HG02938 (cell line): ENCODE measurements at regions not wholly inside any gene's neighbourhood (a gene's known extent, or its start where the extent isn't known, plus 50 kb on each side); places are given as distances from the start of the nearest gene placed in this dataset.

ENCODE experiments used
- ATAC-seq: cut with Tn5 transposase; IDR thresholded peaks from one replicate; pipeline ENCODE4 v1.9.1; 2021; ENCODE audit warnings: mild to moderate bottlenecking, moderate library complexity; ENCODE audit not compliant: unreplicated experiment

DNA sequence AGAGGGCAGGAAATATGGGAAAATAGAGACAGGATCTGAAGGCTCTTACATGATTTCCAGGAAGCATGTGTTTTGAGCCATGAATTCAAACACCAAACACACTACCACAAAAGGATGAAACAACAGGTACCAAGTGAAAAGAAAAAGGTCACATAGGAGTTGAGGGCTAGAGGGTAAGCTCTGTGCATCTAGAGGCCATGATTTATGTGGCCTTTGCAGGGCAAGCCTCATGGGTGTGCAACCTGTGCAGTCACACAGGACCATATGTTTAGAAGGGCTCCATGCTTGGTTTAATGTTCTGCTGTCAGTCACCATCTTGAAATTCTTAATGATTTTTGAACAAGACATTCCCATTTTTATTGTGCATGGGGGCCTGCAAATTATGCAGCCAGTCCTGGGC is 134.5 kb upstream of the CCDC68 start:
- no peak for ATAC-seq

DNA sequence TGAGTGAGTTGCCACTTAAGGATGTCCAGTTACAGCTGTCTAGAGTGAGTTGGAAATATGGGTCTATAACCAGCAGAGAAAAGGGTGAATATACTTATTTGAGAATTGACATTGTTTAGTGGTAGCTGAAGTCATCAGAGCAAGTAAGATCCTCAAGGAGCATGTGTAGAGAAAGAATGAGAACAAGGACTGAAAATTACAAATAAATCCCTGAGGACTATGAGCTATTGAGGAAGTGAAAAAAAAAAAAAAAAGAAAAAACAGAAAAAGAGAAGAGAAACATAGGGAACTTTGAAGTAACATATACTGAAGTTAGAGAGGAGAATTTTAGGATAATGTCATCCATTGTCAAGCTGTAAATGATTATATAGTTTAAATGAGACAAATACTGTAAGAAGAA is 134.0 kb upstream of the CCDC68 start:
- ATAC-seq = no peak

DNA sequence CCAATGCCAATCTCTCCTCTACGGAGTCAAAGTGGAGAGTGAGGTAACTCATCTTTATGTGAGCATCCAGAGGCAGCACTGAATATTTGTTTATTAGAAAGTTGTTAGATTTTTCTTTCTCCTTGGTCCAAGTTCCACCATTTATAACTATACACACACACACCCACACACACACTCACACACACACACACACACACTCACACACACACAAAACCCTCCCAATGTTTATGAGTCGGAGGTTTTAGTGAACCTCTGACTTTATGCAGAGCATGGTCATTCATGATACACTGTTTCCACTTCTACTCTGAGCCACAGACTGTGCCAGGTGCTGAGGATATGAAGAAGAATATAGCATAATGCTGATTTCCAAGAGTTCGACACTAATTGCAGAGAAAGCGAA is 132.9 kb upstream of the CCDC68 start:
- no peak for ATAC-seq

DNA sequence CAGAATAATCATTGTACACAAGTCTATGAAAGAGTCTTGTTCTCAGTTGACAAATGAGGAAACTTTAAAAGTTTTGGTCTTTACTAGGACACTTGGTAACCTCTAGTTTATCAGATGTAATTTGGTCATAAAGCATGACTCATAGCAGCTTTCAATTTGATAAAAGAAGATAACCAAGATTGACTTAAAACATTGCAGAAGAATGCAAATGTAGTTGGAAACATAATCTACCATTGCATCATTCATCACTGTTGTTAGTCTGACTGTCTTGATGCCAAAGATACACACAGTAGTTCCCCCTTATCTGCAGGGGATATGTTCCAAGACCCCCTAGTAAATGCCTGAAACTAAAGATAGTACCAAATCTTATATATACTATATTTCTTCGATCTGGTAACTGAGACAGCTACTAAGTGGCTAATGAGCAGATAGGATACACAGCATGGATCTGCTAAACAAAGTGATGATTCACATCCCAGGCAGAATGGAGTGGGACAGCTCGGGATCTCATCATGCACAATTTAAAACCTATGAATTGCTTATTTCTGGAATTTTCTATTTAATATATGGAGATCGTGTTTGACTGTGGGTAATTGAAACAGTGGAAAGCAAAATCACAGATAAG is 131.4 kb upstream of the CCDC68 start:
- no peak for ATAC-seq

DNA sequence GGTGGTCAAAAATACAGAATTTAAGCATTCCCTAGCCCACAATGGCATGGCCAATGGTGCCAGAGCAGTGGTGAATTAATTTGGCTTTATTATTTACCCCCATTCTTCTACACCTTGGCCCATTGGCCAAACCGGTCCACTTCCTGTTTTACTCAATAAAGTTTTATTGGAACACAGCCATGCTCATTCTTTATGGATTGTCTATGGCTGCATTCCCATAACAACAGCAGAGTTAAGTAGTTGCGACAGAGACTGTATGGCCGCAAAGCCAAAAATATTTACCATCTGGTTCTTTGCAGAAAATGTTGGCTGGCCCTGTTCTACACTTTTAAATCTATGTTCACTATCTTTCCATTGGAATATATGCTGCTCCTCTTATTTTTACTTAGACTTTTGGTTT is 130.3 kb upstream of the CCDC68 start:
- ATAC-seq = no peak

DNA sequence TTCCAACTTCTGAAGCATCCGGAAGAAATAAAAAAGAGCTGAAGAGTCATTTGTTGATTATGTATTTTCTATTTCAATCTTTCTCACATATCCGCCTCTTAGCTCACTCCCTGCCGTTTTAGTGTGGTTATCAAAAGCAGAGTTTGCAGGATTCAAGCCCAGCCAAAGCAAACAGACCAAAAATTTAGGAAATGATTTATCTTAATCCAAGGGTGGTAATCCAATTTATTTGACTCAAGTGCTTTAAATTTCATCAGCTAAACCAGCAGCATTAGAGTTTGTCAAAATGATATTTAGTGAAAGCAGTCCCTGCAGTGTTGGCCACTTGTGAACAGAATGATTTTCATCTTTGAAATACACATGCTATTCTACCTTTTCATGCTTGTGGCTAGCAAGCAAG is 129.3 kb upstream of the CCDC68 start:
- no peak for ATAC-seq

DNA sequence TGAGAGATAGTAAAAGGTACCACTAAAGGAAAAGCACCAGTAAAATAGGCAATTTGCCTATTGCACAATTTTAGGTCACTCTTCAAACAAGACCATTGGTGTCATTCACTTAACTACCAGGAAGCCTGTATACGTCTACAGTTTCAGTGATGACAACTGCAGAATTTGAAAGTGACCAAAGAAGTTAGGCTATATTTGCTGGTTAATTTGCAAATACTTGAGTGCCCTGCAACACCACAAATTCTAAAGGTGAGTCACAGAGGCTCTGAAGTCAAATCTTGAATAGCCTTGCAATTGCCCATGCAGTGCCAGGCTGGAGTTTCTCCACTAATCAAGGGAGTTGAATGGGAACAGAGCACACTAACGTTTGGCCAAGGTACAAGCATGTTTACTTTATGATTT is 128.7 kb upstream of the CCDC68 start:
- ATAC-seq = peak; percentile 82

DNA sequence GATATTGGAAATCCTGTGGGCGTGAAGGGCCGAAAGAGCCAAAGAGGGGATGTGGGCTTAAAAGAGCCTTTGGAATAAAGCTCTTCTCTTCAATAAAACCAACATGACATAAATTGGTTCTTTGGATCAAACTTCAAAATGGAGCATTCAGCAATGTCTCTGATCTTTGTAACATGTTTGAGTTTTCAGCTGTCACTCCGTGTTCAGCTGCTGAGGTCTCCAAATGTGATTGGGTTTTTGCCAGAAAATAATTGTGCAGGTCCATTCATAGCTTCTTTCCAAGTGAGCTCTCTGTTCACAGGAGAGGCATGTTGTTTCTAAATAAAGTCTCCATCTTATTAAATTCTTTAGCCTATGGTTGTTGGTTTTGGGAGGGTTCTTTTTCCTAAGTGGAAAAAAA is 127.6 kb upstream of the CCDC68 start:
- ATAC-seq = no peak

DNA sequence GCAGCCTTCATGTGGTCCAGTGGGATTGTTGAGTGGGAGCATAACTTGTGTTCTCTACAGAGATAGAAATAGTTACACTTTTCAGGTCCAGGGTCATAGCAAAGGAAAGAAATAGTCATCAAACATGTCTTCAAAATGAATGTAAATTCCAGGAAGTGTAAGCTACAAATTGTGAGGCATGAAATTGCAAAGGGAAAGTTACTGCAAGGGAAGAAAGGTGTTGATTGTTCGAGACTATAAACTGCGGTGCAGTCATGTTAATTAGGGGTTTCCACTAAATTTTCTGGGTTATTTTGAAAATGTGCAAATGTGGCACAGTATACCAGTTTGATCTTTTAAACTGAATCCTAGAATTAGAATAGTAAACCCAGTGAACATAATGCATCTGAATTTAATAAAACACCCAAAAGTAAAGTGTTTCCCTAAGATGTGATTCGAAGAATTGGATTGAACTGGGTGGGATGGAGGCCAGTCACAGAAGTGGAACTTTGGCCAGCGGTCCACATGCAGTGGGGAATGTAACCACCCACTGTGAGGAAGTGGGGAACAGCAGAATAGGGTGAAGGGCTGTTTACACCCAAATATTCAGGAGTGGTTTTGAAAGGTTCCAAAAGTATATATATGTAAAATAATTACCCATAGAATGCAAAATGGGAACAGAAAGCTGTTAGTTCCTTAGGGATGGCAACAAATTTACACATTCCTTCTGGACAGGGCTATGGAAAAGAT is 126.5 kb upstream of the CCDC68 start:
- ATAC-seq = no peak

DNA sequence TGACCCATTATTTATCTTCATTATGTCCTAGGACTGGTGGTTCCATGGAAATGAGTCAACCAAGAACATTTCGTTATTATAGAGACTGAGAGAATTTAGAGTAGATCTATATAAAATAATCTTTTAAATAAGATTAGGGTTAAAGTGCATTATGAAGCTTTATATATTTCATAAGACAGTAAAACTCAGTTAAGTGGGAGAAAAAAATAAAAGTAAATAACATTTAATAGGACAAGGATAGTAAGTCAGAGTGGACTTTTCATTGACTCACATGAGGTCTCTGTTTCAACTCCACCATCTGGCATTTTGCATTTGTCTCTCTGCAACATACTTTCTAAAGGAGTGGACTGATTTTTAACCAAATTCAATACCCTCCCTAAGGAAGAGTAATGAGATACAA is 125.3 kb upstream of the CCDC68 start:
- no peak for ATAC-seq

DNA sequence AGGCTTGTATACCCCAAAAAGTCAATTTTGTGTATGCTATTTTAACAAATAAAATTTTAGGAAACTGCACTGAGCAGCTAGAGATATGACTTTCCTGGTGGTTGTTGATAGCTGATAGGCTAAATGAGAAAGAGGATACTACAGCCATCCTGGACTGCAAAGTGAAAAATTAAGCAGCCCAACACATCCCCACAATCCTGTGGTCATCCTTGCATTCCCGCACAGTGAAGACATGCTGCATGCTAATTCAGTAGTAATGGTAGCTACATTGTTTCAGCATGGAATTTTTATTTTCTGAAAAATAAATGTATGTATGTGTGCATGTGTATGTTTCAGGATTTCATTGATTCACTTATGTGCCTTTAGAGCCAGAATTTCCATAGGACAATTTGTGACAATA is 124.2 kb upstream of the CCDC68 start:
- no peak for ATAC-seq

DNA sequence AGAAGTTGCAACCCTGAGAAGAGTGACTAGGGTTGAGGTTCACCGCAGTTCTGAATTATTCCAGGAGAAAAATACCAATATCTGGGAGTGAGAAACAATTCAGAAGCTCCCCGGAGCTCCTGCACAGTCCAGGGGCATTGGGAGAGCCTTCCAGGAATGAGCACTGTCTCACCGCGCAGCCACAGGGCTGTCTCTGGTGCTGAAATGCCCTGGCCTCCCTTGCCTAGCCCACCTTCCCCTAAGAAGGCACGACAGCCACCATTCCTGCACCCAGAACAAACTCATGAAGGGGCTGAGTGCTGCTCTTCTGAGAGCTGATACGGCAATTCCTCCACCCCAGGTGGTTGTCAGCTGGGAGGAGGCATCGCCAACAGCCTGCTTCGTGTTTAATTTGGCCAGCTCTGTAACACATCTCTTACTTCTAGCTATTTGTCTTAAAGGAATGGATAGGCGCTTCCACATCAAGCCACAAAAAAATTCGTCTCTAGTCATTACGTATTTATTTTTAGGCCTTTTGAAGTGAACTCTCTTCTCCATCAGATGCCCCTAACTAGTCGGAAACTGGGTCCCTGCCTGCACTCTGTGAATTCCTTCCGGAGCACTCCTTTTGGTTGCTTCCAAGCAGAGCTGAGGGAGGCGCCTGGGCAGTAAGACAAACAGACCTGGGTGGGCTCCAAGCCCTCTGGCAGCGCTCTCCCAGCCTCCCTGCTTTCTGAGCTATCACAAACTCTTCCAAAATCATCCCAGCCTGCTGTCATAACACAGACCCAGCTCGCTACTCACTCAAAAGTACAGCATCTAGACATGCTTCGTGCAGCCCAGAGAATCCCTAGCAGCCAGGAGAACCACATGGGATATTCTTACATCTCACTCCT is 120.5 kb upstream of the CCDC68 start:
- no peak for ATAC-seq

DNA sequence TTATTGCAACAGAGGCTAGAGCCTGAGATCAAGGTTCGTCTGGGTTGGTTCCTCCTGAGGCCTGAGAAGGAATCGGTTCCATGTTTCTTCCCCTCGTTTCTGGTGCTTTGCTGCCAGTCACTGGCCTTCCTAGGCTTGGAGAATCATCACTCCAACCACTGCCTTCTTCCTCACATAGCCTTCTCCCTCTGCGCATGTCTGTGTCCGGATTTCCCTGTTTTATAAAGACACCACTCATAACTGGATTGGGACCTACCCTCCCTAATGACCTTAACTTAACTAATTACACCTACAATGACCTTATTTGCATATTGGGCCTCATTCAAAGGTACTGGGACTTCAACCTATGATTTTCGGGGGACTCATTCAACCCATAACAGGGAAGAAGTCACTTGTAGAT is 119.8 kb upstream of the CCDC68 start:
- ATAC-seq = no peak

DNA sequence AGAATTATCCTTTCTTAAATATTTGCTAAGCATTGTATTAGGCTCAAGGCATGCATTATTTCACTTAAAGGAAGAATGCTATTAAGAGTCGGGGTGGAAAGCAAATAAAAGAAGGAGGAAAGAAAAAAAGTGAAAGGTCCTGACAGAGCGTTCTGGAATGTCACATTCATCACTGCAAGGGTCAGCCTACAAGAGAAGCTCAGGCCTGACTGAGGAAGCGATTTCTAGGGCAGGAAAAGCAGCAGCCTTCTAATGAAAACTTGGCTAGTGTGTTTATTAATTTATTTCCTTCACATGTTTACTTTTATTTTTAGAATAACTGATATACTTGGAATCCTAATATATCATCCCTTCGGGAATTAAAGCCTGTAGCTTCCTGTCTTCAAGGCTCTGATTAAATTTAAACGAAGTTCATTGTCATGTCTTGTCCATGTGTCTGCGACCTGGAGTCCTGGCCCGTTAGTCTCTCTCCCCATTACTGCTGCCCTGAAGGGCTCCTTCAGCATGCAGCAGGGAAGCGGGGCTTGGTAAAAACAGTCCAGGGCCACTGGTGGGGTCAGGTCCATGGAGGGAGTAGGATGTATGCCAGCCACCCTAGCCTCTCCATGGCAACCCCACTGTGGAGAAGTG is 119.2 kb upstream of the CCDC68 start:
- ATAC-seq = no peak

DNA sequence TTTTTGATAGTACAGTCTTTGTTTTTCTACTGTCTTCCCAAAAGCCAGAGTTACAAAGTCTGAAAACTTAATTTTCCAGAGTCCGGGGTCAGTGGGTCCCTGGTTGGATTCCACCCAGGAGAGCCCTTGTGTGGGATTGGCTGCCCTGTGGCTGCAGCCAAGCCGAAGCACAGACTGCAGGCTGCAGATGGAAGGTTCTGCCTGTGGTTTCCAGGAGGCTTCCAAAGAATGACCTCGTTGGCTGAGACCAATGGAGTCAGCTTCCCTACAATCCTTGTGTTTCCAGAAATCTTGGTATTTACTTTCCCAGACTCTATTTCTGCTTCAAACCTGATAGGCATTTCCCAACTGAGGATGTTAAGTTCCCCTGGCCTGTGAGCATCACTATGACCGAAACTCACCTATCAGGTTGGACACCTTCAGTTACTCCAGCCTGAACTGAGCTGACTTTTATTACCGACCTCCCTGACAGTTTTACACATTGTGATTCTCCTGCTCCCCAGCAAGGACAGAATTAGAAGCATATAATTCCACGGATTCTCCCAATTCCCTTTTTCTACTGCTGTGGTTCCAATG is 117.5 kb upstream of the CCDC68 start:
- ATAC-seq = no peak

DNA sequence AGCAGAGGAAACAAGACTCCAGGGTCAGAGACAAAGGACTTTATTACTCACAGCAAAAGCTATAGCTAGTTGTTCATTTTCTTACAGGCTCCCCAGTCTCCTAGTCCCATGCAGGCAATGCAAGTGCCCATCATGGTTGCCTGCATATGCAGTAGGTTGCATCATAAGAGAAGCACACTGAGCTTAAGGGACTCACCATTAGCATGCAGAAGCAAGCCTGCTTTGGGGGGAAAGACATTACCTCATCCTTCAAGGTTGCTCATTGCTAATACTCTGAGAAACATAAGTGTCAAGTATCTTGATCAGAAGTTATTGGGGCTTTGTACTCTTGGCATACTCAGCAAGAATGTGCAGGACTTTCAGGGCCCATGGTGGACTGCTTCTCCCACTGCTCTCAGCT is 114.6 kb upstream of the CCDC68 start:
- no peak for ATAC-seq

DNA sequence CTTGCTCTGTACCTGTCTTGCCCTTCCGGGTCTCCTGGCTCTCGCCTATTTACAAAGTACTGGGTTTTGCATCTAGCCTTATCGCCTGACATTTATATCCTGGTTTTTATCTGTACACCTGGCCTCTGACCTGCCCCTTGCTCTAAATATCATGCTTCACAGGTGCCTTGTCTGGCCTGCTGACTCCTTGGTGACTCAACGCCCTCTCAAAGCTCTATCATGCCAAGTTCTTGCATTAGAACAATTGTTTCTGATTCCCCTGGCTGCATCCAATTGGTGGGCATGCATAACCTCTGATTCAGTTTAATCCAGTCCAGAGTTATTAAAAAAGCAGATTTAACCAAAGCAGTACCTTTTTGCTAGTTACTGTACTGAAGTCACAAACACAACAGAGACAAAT is 113.9 kb upstream of the CCDC68 start:
- ATAC-seq = no peak

DNA sequence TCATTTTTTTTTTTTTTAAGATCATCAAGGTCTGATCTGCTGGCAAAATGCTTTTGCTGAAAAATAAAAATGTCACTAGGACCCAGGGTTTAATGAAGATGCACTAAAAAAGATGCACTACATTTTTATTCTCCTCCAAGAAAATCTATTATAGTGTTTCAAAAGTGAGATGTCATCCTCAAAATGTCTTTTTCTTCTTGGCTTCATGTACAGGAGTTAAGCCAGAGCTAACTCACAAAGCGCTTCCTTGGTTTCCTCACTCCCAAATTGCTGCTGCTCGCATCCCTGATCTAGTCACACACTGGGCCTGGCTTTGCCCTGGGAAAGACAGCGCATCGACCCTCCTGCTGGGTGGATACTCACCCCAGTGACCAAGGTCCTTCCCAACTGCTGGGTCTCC is 113.4 kb upstream of the CCDC68 start:
- no peak for ATAC-seq

DNA sequence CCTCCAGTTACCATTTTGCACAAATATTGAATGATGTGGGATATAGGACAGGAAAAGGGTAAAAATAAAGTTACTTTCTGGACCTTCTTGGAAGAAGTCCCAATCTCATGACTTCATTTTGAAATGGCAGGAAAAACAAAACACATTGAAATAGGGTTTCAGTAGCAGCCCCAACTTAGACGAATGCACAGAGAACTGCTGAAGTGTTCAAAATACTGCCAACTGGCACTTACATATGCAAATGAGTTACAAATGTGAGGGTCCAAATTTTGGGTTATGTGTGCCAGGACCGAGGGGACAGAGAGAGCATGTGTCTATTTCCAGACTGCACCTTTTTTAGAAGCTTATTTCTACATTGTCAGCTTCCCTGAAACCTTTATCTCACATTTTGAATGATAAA is 112.9 kb upstream of the CCDC68 start:
- ATAC-seq = no peak

DNA sequence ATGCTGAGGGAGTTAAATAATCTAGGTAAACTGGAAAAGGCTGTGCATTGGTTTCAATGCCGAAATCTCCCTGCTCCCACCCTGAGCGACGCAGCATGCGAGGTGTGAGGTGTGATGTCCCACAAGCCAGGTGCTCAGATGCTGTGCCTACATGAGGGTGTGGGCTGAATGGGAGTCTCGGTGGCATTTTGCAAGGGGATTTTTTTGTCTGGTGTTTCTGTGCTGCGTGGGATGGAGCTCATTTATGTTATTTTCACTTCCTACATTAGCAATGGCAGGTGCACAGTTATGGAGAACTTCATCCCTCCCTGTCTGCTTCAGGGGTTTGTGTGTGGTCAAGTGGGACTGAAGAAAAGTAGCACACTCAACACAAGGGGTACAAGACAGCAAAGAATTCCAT is 110.2 kb upstream of the CCDC68 start:
- ATAC-seq = peak; percentile 53

DNA sequence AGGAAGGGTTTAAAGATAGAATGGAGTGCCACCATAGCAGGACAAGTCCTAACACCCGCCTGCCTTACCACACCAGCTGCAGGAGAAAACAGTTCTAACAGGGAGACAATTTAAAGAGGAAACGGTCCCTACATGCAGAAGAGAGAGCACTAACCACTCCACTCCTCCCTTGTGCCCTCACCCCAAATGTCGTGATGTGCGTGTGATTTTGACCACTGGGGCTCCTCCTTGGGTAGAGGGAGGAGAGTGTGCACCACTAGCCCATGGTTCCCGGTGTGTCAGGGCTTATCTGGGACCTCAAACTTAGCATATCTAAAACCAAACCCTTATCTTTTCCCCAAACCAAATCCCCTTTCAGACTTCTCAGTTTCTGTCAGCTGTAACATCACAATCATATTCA is 105.5 kb upstream of the CCDC68 start:
- peak; percentile 54 for ATAC-seq
